Osteocyte (in vitro differentiated cells): ENCODE measurements at regions not wholly inside any gene's neighbourhood (a gene's known extent, or its start where the extent isn't known, plus 50 kb on each side); places are given as distances from the start of the nearest gene placed in this dataset.

ENCODE experiments used
- DNase-seq: peaks from one replicate; pipeline ENCODE4 v3.0.0; 2021; ENCODE audit warnings: mixed read lengths; ENCODE audit not compliant: unreplicated experiment; ENCODE audit errors: extremely low spot score
- H3K27ac Mint-ChIP-seq: one replicate; pipeline ENCODE4 v1.8.0; 2021; ENCODE audit warnings: mild to moderate bottlenecking, mixed read lengths; ENCODE audit not compliant: unreplicated experiment
- H3K27me3 Mint-ChIP-seq: one replicate; pipeline ENCODE4 v1.8.0; 2021; ENCODE audit warnings: mixed read lengths; ENCODE audit not compliant: unreplicated experiment
- H3K36me3 Mint-ChIP-seq: one replicate; pipeline ENCODE4 v1.8.0; 2021; ENCODE audit warnings: mixed read lengths; ENCODE audit not compliant: unreplicated experiment
- H3K4me1 Mint-ChIP-seq: one replicate; pipeline ENCODE4 v1.8.0; 2021; ENCODE audit warnings: mixed read lengths; ENCODE audit not compliant: unreplicated experiment
- H3K4me3 Mint-ChIP-seq: one replicate; pipeline ENCODE4 v1.8.0; 2021; ENCODE audit warnings: mild to moderate bottlenecking, moderate library complexity, mixed read lengths; ENCODE audit not compliant: unreplicated experiment
- H3K9me3 Mint-ChIP-seq: one replicate; pipeline ENCODE4 v1.8.0; 2021; ENCODE audit warnings: mixed read lengths; ENCODE audit not compliant: unreplicated experiment
- CTCF ChIP-seq: fragments of 200-600 bp; sonication (generic); IDR thresholded peaks from 2 replicates; pipeline ENCODE4 v1.5.0; 2021; ENCODE audit warnings: antibody characterized with exemption, mild to moderate bottlenecking, moderate library complexity

DNA sequence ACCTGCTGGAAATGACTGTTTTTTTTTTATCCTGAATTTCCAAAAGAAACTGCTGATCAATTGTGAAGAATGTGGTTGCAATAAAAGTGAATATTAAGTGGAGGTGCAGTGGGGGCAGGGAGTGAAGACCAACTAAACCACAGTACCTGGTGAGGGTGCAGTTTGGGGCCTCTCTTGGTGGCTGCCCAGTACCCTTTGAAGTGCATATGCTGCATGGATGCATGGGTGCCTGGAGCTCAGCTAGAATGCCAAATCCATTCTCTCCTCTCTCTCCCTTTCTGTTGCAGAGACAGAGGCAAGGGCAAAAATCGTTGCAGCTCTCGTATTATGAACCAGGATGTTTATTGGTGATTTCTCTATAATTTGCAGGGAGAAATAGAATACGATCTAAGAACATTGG is 420.5 kb upstream of the ONECUT1 start:
- Mint-ChIP-seq H3K27ac (no peak overlapping the region), H3K27me3 (peaks cover 2% of the 10 kb centered on the region), H3K4me3 (no peak overlapping the region), H3K4me1 (no peaks in the 10 kb centered on the region), H3K36me3 (no peaks in the 10 kb centered on the region), H3K9me3 (no peaks in the 10 kb centered on the region)
- no peak for DNase-seq
- TF ChIP-seq CTCF = no peak

DNA sequence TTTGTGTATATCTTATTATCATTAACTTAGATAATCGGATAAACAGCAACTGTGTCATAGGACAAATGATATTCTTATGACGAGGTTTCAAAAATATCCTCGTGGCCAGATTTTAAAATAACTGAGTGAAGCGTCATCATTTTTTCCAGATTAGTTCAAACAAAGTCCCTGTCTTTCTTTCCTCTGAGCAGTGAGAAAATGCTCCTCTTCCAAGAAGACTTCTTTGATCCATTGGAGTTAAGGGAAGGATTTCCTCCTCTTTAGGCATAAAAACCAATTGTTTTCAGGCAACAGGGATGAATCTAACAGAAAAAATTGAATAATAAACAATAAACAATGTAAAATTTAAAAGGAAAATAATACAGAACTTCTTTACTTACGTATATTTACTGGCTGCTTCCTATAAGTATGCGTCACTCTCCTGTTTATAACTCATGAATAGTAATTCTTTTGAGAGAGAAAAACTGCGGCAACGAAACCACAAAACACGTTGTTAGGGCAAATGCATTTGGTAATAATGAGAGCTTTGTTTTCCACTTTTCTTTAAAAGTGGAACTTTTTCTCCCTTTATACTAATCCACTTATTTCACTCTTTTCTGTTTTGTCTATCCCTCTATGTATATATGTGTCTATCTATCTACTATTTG is 419.4 kb upstream of the ONECUT1 start:
- Mint-ChIP-seq H3K27ac (no peak overlapping the region), H3K4me1 (no peaks in the 10 kb centered on the region), H3K9me3 (no peaks in the 10 kb centered on the region), H3K27me3 (peaks cover 2% of the 10 kb centered on the region), H3K4me3 (no peak overlapping the region), H3K36me3 (no peaks in the 10 kb centered on the region)
- no peak for DNase-seq
- TF ChIP-seq CTCF = no peak

GRCh38 chr15:53208751-53209150 is 418.6 kb upstream of the ONECUT1 start:
- no peaks in the 10 kb centered on the region for H3K4me1 Mint-ChIP-seq
- peaks cover 2% of the 10 kb centered on the region for H3K27me3 Mint-ChIP-seq
- H3K4me3 Mint-ChIP-seq = no peak overlapping the region
- no peaks in the 10 kb centered on the region for H3K9me3 Mint-ChIP-seq
- no peaks in the 10 kb centered on the region for H3K36me3 Mint-ChIP-seq
- no peak for TF ChIP-seq CTCF
- DNase-seq = no peak
- no peak overlapping the region for H3K27ac Mint-ChIP-seq

GRCh38 chr15:53203454-53203853 is 413.3 kb upstream of the ONECUT1 start:
- H3K27ac Mint-ChIP-seq = no peak overlapping the region
- H3K4me1 Mint-ChIP-seq = no peaks in the 10 kb centered on the region
- DNase-seq = no peak

DNA sequence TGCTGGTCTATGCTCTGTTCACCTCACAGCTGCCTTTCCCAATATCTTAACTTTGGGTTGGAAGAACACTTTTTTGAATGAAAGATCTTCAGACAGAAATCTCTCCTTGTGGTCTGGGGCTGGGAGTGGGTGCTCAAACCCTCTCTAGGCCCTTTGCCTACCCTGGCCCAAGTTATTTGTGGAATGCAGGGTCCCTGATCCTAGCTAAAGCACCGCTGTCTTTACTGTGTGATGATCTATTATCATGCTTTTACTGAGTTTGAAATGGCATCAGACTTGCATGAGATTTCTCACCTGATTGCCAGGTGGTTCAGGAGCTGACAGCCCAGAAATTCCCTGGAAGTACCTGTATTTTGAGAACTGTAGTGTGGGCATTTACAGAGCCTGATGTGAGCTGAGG is 412.7 kb upstream of the ONECUT1 start:
- H3K36me3 Mint-ChIP-seq = no peaks in the 10 kb centered on the region
- no peak for DNase-seq
- H3K9me3 Mint-ChIP-seq = no peaks in the 10 kb centered on the region
- no peak overlapping the region for H3K27ac Mint-ChIP-seq
- H3K4me3 Mint-ChIP-seq = no peak overlapping the region
- H3K4me1 Mint-ChIP-seq = no peaks in the 10 kb centered on the region
- peaks cover 4% of the 10 kb centered on the region for H3K27me3 Mint-ChIP-seq
- no peak for TF ChIP-seq CTCF

More at GRCh38 chr15:53203454-53203853, 413.3 kb upstream of the ONECUT1 start:
- Mint-ChIP-seq H3K36me3 (no peaks in the 10 kb centered on the region), H3K27me3 (peaks cover 4% of the 10 kb centered on the region), H3K4me3 (no peak overlapping the region), H3K9me3 (no peaks in the 10 kb centered on the region)
- TF ChIP-seq CTCF = no peak
